AG09309 (cell line): ENCODE measurements at regions not wholly inside any gene's neighbourhood (a gene's known extent, or its start where the extent isn't known, plus 50 kb on each side); places are given as distances from the start of the nearest gene placed in this dataset.

Source experiments
- DNase-seq: peaks from one replicate; pipeline ENCODE4 v3.0.0-alpha.2; 2010; ENCODE audit warnings: low read depth
- H3K4me3 ChIP-seq: 2 replicates; pipeline ENCODE4 v1.5.1; 2011; ENCODE audit warnings: mild to moderate bottlenecking, low read depth, low read length, moderate library complexity; ENCODE audit not compliant: control insufficient read depth
- CTCF ChIP-seq: IDR thresholded peaks from 2 replicates; pipeline ENCODE4 v1.5.1; 2011; ENCODE audit warnings: mild to moderate bottlenecking, low read depth, low read length, inconsistent platforms; ENCODE audit not compliant: insufficient read depth, control insufficient read depth; ENCODE audit errors: missing control alignments

- TF ChIP-seq CTCF: no peak
- no peak for DNase-seq
- H3K4me3 ChIP-seq: no peak overlapping the region
These were observed 155.4 kb downstream of the CEP135 start for GRCh38 chr4:56104188-56104587.

GRCh38 chr4:56102601-56103000 is 153.9 kb downstream of the CEP135 start:
- no peak for TF ChIP-seq CTCF
- H3K4me3 ChIP-seq: no peak overlapping the region
- DNase-seq: no peak

- no peak for TF ChIP-seq CTCF
- DNase-seq: no peak
- no peak overlapping the region for H3K4me3 ChIP-seq
These were observed 150.6 kb downstream of the CEP135 start for GRCh38 chr4:56099378-56099786.

GRCh38 chr4:56093576-56093975 is 144.8 kb downstream of the CEP135 start:
- no peak for TF ChIP-seq CTCF
- no peak overlapping the region for H3K4me3 ChIP-seq
- no peak for DNase-seq

GRCh38 chr4:56092540-56092939 is 143.8 kb downstream of the CEP135 start:
- TF ChIP-seq CTCF: no peak
- no peak overlapping the region for H3K4me3 ChIP-seq
- DNase-seq: no peak

GRCh38 chr4:56086561-56086960 is 137.8 kb downstream of the CEP135 start:
- no peak for TF ChIP-seq CTCF
- no peak overlapping the region for H3K4me3 ChIP-seq
- no peak for DNase-seq

- no peak for TF ChIP-seq CTCF
- no peak for DNase-seq
- H3K4me3 ChIP-seq: no peak overlapping the region
These were observed 137.4 kb downstream of the CEP135 start for GRCh38 chr4:56086073-56086541.
